ENCODE measurements at regions not wholly inside any gene's neighbourhood (a gene's known extent, or its start where the extent isn't known, plus 50 kb on each side); places are given as distances from the start of the nearest gene placed in this dataset.

DNA sequence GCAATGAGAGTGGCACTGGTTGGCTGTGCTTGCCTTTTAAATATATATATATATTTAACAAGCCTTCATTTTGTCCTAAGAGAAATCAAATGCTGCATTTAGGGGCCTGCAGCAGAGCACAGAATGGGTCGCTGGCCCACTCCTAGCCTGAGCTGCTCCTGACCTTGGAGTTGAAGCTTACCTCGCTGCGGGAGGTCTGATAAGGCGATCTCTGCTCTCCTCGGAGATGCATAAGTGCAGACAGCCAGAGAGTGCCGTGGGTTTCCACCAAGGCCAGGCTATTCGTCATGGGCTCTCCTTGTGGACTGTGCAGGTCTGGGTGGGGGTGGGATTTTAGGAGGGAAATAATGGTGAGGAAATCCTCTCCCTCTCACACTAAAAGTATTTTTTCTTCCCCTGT lies 99.5 kb upstream of the IKZF1 start:
- Histone ChIP-seq H3K27ac (ENCODE audit: low read length) (peak overlapping the region; percentile 23; the same call in 1 of the 2 replicates), H3K79me2 (ENCODE audit: low read length) (no peaks in the 10 kb centered on the region), H3K4me1 (ENCODE audit: low read length) (peaks cover 79% of the 10 kb centered on the region), H3K4me3 (ENCODE audit: low read length) (no peak overlapping the region), H3K9ac (ENCODE audit: low read length) (peak overlapping the region; percentile 26), H3K9me3 (ENCODE audit: insufficient read depth, low read length) (no peaks in the 10 kb centered on the region), H4K20me1 (ENCODE audit: insufficient read depth, low read length) (no peaks in the 10 kb centered on the region), H3K27me3 (ENCODE audit: low read depth, low read length) (no peaks in the 10 kb centered on the region), H2AFZ (ENCODE audit: low read depth, low read length) (peak overlapping the region; percentile 73; the same call in 1 of the 2 replicates), H3K36me3 (replicated peaks; ENCODE audit: low read depth, low read length) (no peaks in the 10 kb centered on the region), H3K4me2 (ENCODE audit: low read length) (peak overlapping the region; percentile 34)
- no peak for TF ChIP-seq EZH2phosphoT487 (IDR thresholded peaks at IDR 0.05; ENCODE audit: low read depth)
- TF ChIP-seq, protein P1, sequence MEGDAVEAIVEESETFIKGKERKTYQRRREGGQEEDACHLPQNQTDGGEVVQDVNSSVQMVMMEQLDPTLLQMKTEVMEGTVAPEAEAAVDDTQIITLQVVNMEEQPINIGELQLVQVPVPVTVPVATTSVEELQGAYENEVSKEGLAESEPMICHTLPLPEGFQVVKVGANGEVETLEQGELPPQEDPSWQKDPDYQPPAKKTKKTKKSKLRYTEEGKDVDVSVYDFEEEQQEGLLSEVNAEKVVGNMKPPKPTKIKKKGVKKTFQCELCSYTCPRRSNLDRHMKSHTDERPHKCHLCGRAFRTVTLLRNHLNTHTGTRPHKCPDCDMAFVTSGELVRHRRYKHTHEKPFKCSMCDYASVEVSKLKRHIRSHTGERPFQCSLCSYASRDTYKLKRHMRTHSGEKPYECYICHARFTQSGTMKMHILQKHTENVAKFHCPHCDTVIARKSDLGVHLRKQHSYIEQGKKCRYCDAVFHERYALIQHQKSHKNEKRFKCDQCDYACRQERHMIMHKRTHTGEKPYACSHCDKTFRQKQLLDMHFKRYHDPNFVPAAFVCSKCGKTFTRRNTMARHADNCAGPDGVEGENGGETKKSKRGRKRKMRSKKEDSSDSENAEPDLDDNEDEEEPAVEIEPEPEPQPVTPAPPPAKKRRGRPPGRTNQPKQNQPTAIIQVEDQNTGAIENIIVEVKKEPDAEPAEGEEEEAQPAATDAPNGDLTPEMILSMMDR (IDR thresholded peaks at IDR 0.05; ENCODE audit: low read depth, low read length), result no peak

DNA sequence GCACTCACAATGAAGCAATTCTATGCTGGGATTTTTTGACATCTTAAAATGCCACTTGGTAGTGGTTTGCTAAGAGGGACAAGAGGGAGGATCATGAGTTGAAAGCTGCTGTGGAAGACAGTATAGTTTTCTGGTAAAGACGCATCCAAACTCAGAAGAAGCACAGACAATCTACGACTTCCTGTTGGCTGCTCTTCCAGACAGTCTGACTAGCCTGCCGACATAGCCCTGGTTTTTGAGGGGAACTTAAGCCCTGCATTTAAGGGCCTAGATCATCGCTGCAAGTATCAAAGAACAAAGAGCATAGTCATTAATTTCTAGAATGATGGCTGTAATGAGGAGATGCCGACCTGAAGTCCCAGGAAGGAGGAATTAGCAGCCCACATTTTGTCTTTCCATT lies 99.9 kb upstream of the IKZF1 start:
- Histone ChIP-seq H3K4me3 (ENCODE audit: low read length) (no peak overlapping the region), H3K9ac (ENCODE audit: low read length) (peak overlapping the region; percentile 26), H3K4me1 (ENCODE audit: low read length) (peaks cover 79% of the 10 kb centered on the region), H3K79me2 (ENCODE audit: low read length) (no peaks in the 10 kb centered on the region), H2AFZ (ENCODE audit: low read depth, low read length) (peak overlapping the region; percentile 73), H3K36me3 (replicated peaks; ENCODE audit: low read depth, low read length) (no peaks in the 10 kb centered on the region), H3K27ac (ENCODE audit: low read length) (peak overlapping the region; percentile 18), H3K9me3 (ENCODE audit: insufficient read depth, low read length) (no peaks in the 10 kb centered on the region), H4K20me1 (ENCODE audit: insufficient read depth, low read length) (no peaks in the 10 kb centered on the region), H3K4me2 (ENCODE audit: low read length) (peak overlapping the region; percentile 34), H3K27me3 (ENCODE audit: low read depth, low read length) (no peaks in the 10 kb centered on the region)
- TF ChIP-seq, protein P1 (IDR thresholded peaks at IDR 0.05; ENCODE audit: low read depth, low read length), result no peak
- TF ChIP-seq EZH2phosphoT487 (IDR thresholded peaks at IDR 0.05; ENCODE audit: low read depth), result no peak

DNA sequence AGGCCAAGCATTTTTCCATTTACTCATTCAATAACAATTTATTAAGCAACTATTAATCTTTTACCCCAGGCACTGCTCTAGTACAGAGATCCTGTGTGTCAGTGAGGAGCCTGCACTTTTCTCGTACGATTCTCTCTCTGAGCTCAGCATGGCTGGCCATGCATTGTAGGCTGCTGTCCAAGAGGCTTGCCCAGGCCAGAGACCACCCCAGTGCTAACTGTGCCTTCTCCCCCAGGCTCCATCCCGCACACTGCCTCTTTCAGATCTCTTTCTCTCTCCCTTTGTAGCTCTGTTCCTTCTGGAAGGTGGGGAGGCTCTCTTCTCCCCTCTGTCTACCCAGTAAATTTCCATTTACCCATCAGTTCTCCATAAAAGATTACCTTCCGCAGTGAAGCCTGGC lies 101.0 kb upstream of the IKZF1 start:
- Histone ChIP-seq H3K4me3 (ENCODE audit: low read length) (no peak overlapping the region), H3K36me3 (replicated peaks; ENCODE audit: low read depth, low read length) (no peaks in the 10 kb centered on the region), H3K4me1 (ENCODE audit: low read length) (peaks cover 80% of the 10 kb centered on the region), H3K79me2 (ENCODE audit: low read length) (no peaks in the 10 kb centered on the region), H2AFZ (ENCODE audit: low read depth, low read length) (peak overlapping the region; percentile 73; the same call in 1 of the 2 replicates), H3K9me3 (ENCODE audit: insufficient read depth, low read length) (no peaks in the 10 kb centered on the region), H4K20me1 (ENCODE audit: insufficient read depth, low read length) (no peaks in the 10 kb centered on the region), H3K9ac (ENCODE audit: low read length) (peak overlapping the region; percentile 26; the same call in 1 of the 2 replicates), H3K27ac (ENCODE audit: low read length) (no peak overlapping the region), H3K4me2 (ENCODE audit: low read length) (peak overlapping the region; percentile 34), H3K27me3 (ENCODE audit: low read depth, low read length) (no peaks in the 10 kb centered on the region)
- TF ChIP-seq, protein P1 (IDR thresholded peaks at IDR 0.05; ENCODE audit: low read depth, low read length), result no peak
- TF ChIP-seq EZH2phosphoT487 (IDR thresholded peaks at IDR 0.05; ENCODE audit: low read depth), result no peak

DNA sequence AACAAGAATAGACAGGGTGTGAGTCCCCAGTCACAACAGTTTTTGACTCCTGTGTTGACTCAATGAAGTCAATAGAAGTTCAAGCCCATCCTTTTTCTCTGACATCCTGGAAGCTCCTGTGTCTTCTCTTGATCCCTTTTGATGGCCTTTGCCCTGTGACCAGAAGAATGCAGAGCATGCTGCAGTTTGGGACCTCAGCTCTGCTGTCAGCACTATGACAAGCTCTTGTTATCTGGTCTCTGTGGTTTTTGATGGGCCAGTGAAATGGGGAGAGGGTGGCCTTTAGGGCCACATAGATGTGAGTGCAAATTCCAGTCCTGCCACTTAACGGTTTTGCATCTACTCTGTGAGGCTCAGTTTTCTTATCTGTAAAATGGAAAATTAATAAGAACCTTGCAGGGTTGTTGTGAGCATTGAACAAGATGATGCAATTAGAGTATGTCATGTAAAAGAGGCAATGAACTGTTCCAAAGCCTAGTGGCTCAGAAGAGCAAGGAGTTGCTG lies 102.4 kb upstream of the IKZF1 start:
- Histone ChIP-seq H3K4me2 (ENCODE audit: low read length) (no peak overlapping the region), H3K4me1 (ENCODE audit: low read length) (peaks cover 83% of the 10 kb centered on the region), H3K79me2 (ENCODE audit: low read length) (no peaks in the 10 kb centered on the region), H3K9ac (ENCODE audit: low read length) (no peak overlapping the region), H3K4me3 (ENCODE audit: low read length) (no peak overlapping the region), H3K9me3 (ENCODE audit: insufficient read depth, low read length) (no peaks in the 10 kb centered on the region), H3K36me3 (replicated peaks; ENCODE audit: low read depth, low read length) (no peaks in the 10 kb centered on the region), H4K20me1 (ENCODE audit: insufficient read depth, low read length) (no peaks in the 10 kb centered on the region), H3K27ac (ENCODE audit: low read length) (no peak overlapping the region), H2AFZ (ENCODE audit: low read depth, low read length) (no peak overlapping the region), H3K27me3 (ENCODE audit: low read depth, low read length) (no peaks in the 10 kb centered on the region)
- no peak for TF ChIP-seq EZH2phosphoT487 (IDR thresholded peaks at IDR 0.05; ENCODE audit: low read depth)
- TF ChIP-seq, protein P1 (IDR thresholded peaks at IDR 0.05; ENCODE audit: low read depth, low read length), result no peak

Measured in OCI-LY3 (cell line).